OCI-LY7 (cell line): ENCODE measurements at regions not wholly inside any gene's neighbourhood (a gene's known extent, or its start where the extent isn't known, plus 50 kb on each side); places are given as distances from the start of the nearest gene placed in this dataset.
"Not testable (repeated sequence)": the region's sequence is repeated elsewhere in the genome, so short reads cannot be mapped to it uniquely, and the experiment has no call there.

ENCODE experiments used
- BruUV-seq: library from RNA; stranded (reverse); fragments of 400-500 nt; replicated peaks from 2 replicates; lab custom pipeline; 2021; lab: Mats Ljungman, UMichigan
- CTCF ChIA-PET: fragments of 300-600 bp; sonication (Branson Sonifier 250); formaldehyde crosslinking; loops from one replicate; lab custom pipeline; 2022; ENCODE audit warnings: antibody characterized with exemption; ENCODE audit not compliant: unreplicated experiment; lab: Charles Lee
- POLR2A ChIA-PET: fragments of 300-600 bp; sonication (Branson Sonifier 250); formaldehyde crosslinking; loops from one replicate; lab custom pipeline; 2022; ENCODE audit warnings: antibody characterized with exemption; lab: Charles Lee
- DNase-seq: peaks from one replicate; pipeline ENCODE4 v3.0.0-alpha.2; 2015; ENCODE audit warnings: low spot score
- H2AFZ ChIP-seq: fragments of 200-600 bp; sonication (generic), shearing (Covaris generic); 2 replicates; pipeline ENCODE4 v1.6.1; 2014; ENCODE audit warnings: mild to moderate bottlenecking, antibody characterized with exemption, low read length, moderate library complexity
- H3K27ac ChIP-seq: fragments of 200-600 bp; sonication (generic); 2 replicates; pipeline ENCODE4 v1.5.1; 2014; ENCODE audit warnings: mixed run types, low read depth, mild to moderate bottlenecking, moderate library complexity, low read length, inconsistent platforms; ENCODE audit not compliant: poor library complexity, severe bottlenecking
- H3K36me3 ChIP-seq: fragments of 200-600 bp; sonication (generic); 2 replicates; pipeline ENCODE4 v1.6.1; 2014; ENCODE audit warnings: mild to moderate bottlenecking, antibody characterized with exemption, low read length, moderate library complexity, mixed read lengths; ENCODE audit not compliant: insufficient read depth
- H3K4me1 ChIP-seq: fragments of 200-600 bp; sonication (generic); 2 replicates; pipeline ENCODE4 v1.5.1; 2014; ENCODE audit warnings: mild to moderate bottlenecking, low read length; ENCODE audit not compliant: insufficient read depth, poor library complexity, severe bottlenecking
- H3K4me2 ChIP-seq: fragments of 200-600 bp; sonication (generic); 2 replicates; pipeline ENCODE4 v1.6.1; 2014; ENCODE audit warnings: mild to moderate bottlenecking, low read length
- H3K4me3 ChIP-seq: fragments of 200-600 bp; sonication (generic); 2 replicates; pipeline ENCODE4 v1.5.1; 2014; ENCODE audit warnings: mild to moderate bottlenecking, low read depth, low read length; ENCODE audit not compliant: poor library complexity, severe bottlenecking
- H3K79me2 ChIP-seq: fragments of 200-600 bp; sonication (generic); 2 replicates; pipeline ENCODE4 v1.6.1; 2016; ENCODE audit warnings: low read depth, mild to moderate bottlenecking, low read length, moderate library complexity, mixed read lengths; ENCODE audit not compliant: insufficient read depth
- H3K9me2 ChIP-seq: fragments of 200-600 bp; sonication (generic); 2 replicates; pipeline ENCODE4 v1.6.1; 2016; ENCODE audit warnings: mild to moderate bottlenecking, low read length, mixed read lengths; ENCODE audit not compliant: insufficient read depth
- H3K9me3 ChIP-seq: fragments of 200-600 bp; sonication (generic); 2 replicates; pipeline ENCODE4 v1.6.1; 2014; ENCODE audit warnings: mild to moderate bottlenecking, mixed run types, low read length, mixed read lengths
- H4K20me1 ChIP-seq: fragments of 200-600 bp; sonication (generic); 2 replicates; pipeline ENCODE4 v1.6.1; 2014; ENCODE audit warnings: mild to moderate bottlenecking, antibody characterized with exemption, low read length, moderate library complexity, mixed read lengths; ENCODE audit not compliant: insufficient read depth
- CTCF ChIP-seq: fragments of 200-600 bp; sonication (generic); conservative IDR thresholded peaks from 2 replicates; pipeline ENCODE4 v1.5.1; 2014; ENCODE audit warnings: mild to moderate bottlenecking, antibody characterized with exemption, low read length, moderate library complexity, mixed read lengths
- EZH2phosphoT487 ChIP-seq: fragments of 200-600 bp; sonication (generic); IDR thresholded peaks from 2 replicates; pipeline ENCODE4 v1.6.1; 2018; ENCODE audit warnings: low read depth, borderline replicate concordance, mild to moderate bottlenecking, mixed run types, antibody characterized with exemption, low read length, moderate library complexity, mixed read lengths
- intact Hi-C: fragments of 100-400 bp; cut with micrococcal nuclease; formaldehyde crosslinking; loops from one replicate; pipeline ENCODE4 v1.10.0; 2022; ENCODE audit not compliant: unreplicated experiment

GRCh38 chr16:9016824-9017223 lies 53.1 kb upstream of the USP7 start:
- H3K4me2 ChIP-seq: no peak overlapping the region
- no TSS peak for BruUV-seq
- H3K27ac ChIP-seq: no peak overlapping the region
- ChIA-PET POLR2A (interaction anchor here (0.6 to 1.0 kb wide), 3 partner anchors 36 to 1295 kb away, joined by 3 to 5 read pairs (median 4); no protein-coding TSS in a partner anchor), CTCF (no interaction called here)
- H3K9me2 ChIP-seq: no peaks in the 10 kb centered on the region
- DNase-seq: no peak
- intact Hi-C loops: no loop called here
- no peak for TF ChIP-seq EZH2phosphoT487
- H4K20me1 ChIP-seq: no peaks in the 10 kb centered on the region
- H2AFZ ChIP-seq: no peak overlapping the region
- no peaks in the 10 kb centered on the region for H3K79me2 ChIP-seq
- H3K4me1 ChIP-seq: no peaks in the 10 kb centered on the region
- H3K9me3 ChIP-seq: peaks cover 7% of the 10 kb centered on the region; the same call in 1 of the 2 replicates
- H3K36me3 ChIP-seq: no peaks in the 10 kb centered on the region
- H3K4me3 ChIP-seq: no peak overlapping the region

GRCh38 chr16:9027070-9027799 lies 63.5 kb upstream of the USP7 start:
- intact Hi-C loops: no loop called here
- no peak overlapping the region for H3K4me2 ChIP-seq
- H3K9me2 ChIP-seq: no peaks in the 10 kb centered on the region
- no peak overlapping the region for H2AFZ ChIP-seq
- TF ChIP-seq EZH2phosphoT487: no peak
- TF ChIP-seq CTCF: no peak
- no peak overlapping the region for H3K4me3 ChIP-seq
- CTCF ChIA-PET: no interaction called here
- BruUV-seq: no TSS peak
- no peaks in the 10 kb centered on the region for H4K20me1 ChIP-seq
- H3K4me1 ChIP-seq: no peaks in the 10 kb centered on the region
- no peaks in the 10 kb centered on the region for H3K36me3 ChIP-seq
- no peak overlapping the region for H3K27ac ChIP-seq
- H3K9me3 ChIP-seq: no peaks in the 10 kb centered on the region
- POLR2A ChIA-PET: interaction anchor here (0.7 kb wide), 1 partner anchor 201 kb away, joined by 4 read pairs; no protein-coding TSS in a partner anchor
- no peaks in the 10 kb centered on the region for H3K79me2 ChIP-seq
- no peak for DNase-seq

- POLR2A ChIA-PET: interaction anchor here (0.6 to 0.7 kb wide), 3 partner anchors 93 to 1536 kb away, joined by 3 to 4 read pairs (median 3); no protein-coding TSS in a partner anchor
Measured at GRCh38 chr16:9028491-9028890, 63.0 kb upstream of the HAPSTR1 start.

More at GRCh38 chr16:9028491-9028890, 63.0 kb upstream of the HAPSTR1 start:
- H3K9me3 ChIP-seq, BruUV-seq, H3K4me2 ChIP-seq, CTCF ChIA-PET, H3K4me1 ChIP-seq, DNase-seq, H3K27ac ChIP-seq, H3K36me3 ChIP-seq, H3K9me2 ChIP-seq, H2AFZ ChIP-seq, H3K4me3 ChIP-seq, intact Hi-C loops, H3K79me2 ChIP-seq, H4K20me1 ChIP-seq: not testable (repeated sequence)
